Right atrium auricular region (tissue), 2 donors: ENCODE measurements at regions not wholly inside any gene's neighbourhood (a gene's known extent, or its start where the extent isn't known, plus 50 kb on each side); places are given as distances from the start of the nearest gene placed in this dataset.
"Not testable (repeated sequence)": the region's sequence is repeated elsewhere in the genome, so short reads cannot be mapped to it uniquely, and the experiment has no call there.

Experiments
- DNase-seq: peaks from one replicate; pipeline ENCODE4 v3.0.0-alpha.2; 2019; ENCODE audit warnings: low spot score
- H3K27ac ChIP-seq, 2 donors: fragments of 200-600 bp; sonication (generic); 1 replicate in 1 of 2; 2 replicates in 1 of 2; pipeline ENCODE4 v1.5.1; 2016 to 2019
- H3K27me3 ChIP-seq, 2 donors: fragments of 200-600 bp; sonication (generic); one replicate each; pipeline versions ENCODE4 v1.5.1 to v1.6.0; 2017 to 2019
- H3K36me3 ChIP-seq: fragments of 200-600 bp; sonication (generic); one replicate; pipeline ENCODE4 v1.5.1; 2016
- H3K4me1 ChIP-seq, 2 donors: fragments of 200-600 bp; sonication (generic); one replicate each; pipeline versions ENCODE4 v1.5.1 to v1.6.0; 2017 to 2019
- H3K4me3 ChIP-seq, 2 donors: fragments of 200-600 bp; sonication (generic); 1 replicate in 1 of 2; 2 replicates in 1 of 2; pipeline ENCODE4 v1.5.1; 2017 to 2019; ENCODE audit warnings: mild to moderate bottlenecking in 1 of 2, moderate library complexity in 1 of 2
- H3K9me3 ChIP-seq, 2 donors: fragments of 200-600 bp; sonication (generic); one replicate each; pipeline ENCODE4 v1.5.1; 2019
- TF ChIP-seq, protein P1 (sequence below), 2 donors: fragments of 200-600 bp; sonication (generic); IDR thresholded peaks; one replicate each; pipeline ENCODE4 v1.5.1; 2019; ENCODE audit warnings: antibody characterized with exemption in 2 of 2

DNA sequence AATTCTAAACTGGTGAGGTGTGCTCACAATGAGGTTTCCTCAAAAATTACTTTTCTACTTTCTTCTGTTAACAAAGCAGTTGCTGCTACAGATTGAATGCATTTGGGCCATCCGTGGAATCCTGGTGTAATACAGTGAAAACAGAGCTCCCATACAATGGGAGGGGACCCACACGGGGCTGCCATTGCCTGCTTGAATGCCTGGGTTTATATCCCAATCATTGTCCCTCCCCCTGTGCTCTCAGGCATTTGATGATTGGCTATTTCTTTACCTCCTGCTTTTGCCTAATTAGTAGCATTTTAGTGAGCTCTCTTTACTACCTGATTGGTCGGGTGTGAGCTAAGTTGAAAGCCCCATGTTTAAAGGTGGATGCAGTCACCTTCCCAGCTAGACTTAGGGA is 52.9 kb upstream of the CSF1 start:
- not testable (repeated sequence) for H3K36me3 ChIP-seq, DNase-seq, H3K9me3 ChIP-seq, H3K27me3 ChIP-seq, H3K27ac ChIP-seq, H3K4me3 ChIP-seq, H3K4me1 ChIP-seq

DNA sequence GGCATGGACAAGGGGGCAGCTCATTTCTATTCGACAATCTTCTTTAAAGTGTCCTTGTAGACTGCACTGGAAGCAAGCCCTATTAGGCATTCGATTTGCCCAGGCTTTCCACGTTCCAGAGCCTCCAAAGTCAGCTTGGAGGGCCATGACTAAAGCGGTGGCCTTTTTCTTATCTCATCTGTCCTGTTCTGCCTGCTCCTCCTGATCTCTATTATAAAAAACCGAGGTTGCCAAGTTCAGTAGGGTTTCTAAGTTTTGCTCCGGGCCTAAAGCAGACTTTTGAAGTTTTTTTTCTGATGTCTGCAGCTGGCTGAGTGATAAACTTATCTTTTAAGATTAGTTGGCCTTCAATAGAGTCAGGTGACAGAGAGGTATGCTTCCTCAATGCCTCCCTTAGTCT is 54.7 kb upstream of the CSF1 start:
- H3K9me3 ChIP-seq, H3K4me3 ChIP-seq, DNase-seq, H3K27ac ChIP-seq, H3K36me3 ChIP-seq, H3K27me3 ChIP-seq: not testable (repeated sequence)
- peaks cover 0 to 12% of the 10 kb centered on the region in 2 donors for H3K4me1 ChIP-seq

DNA sequence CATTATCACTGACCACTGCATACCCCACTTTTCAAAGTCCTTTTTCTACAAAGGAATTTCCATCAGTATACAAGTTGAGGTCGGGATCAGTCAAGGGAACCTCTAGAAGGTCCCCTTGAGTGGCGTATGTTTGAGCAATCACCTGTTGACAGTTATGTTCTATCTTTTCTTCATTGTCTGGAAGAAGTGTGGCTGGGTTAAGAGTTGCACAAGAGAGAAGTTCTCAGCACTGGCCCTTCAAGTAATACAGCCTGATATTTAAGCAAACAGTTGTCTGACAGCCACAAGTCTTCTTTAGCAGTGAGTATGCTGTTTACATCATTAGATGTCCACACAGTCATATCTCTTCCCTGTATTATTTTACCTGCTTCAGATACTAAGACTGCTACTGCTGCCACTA is 56.7 kb upstream of the CSF1 start:
- H3K36me3 ChIP-seq, H3K4me3 ChIP-seq, H3K9me3 ChIP-seq, H3K27me3 ChIP-seq, DNase-seq, H3K27ac ChIP-seq: not testable (repeated sequence)
- peaks cover 0 to 12% of the 10 kb centered on the region in 2 donors for H3K4me1 ChIP-seq

DNA sequence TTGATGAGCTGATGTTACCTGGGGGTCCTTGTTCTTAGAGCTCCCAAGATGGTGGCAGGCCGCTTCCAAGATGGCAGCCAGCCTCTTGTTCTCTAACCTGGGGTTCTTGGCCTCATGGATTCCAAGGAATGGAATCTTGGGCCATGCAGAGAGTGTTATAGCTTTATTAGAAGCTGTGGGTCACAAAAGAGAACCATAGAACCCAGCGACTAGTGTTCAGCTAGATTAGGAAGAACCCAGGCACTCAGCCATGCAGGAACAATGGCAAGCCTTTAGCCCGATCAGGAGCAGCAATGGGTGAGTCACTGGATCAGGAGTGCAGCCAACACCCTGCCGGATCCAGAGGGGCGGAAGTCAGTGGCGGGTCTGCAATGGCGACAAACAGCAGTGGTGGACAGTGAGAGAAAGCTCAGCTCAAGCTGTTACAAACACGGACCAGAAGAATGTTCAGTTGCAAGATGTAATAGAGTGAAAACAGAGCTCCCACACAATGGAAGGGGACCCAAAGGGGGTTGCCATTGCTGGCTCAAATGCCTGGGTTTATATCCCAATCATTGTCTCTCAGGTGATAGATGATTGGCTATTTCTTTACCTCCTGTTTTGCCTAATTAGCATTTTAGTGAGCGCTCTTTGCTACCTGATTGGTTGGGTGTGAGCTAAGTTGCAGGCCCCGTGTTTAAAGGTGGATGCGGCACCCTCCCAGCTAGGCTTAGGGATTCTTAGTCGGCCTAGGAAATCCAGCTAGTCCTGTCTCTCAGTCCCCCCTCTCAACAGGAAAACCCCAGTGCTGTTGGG is 58.2 kb upstream of the CSF1 start:
- peak; percentile 83 for DNase-seq
- peak overlapping the region in 1 of 2 donors; percentile 35 for H3K27ac ChIP-seq

DNA sequence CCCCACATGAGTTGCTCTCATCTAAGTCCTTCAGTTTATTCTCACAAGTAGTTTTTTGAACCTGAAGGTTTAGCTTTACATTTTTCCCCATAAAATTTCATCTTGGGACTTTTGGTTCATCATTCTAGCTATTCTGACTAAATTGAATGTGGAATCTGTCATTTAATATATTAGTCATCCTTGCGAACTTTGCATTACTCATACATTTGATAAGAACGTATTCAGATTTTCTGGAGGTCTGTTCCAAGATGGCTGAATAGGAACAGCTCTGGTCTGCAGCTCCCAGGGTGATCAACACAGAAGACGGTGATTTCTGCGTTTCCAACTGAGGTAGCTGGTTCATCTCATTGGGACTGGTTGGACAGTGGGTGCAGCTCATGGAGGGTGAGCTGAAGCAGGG is 59.8 kb upstream of the CSF1 start:
- DNase-seq: no peak
- Histone ChIP-seq H3K36me3 (no peaks in the 10 kb centered on the region), H3K9me3 (no peaks in the 10 kb centered on the region), H3K27me3 (no peaks in the 10 kb centered on the region), H3K4me1 (peaks cover 0 to 12% of the 10 kb centered on the region in 2 donors), H3K4me3 (no peak overlapping the region), H3K27ac (no peak overlapping the region)
- TF ChIP-seq, protein P1, sequence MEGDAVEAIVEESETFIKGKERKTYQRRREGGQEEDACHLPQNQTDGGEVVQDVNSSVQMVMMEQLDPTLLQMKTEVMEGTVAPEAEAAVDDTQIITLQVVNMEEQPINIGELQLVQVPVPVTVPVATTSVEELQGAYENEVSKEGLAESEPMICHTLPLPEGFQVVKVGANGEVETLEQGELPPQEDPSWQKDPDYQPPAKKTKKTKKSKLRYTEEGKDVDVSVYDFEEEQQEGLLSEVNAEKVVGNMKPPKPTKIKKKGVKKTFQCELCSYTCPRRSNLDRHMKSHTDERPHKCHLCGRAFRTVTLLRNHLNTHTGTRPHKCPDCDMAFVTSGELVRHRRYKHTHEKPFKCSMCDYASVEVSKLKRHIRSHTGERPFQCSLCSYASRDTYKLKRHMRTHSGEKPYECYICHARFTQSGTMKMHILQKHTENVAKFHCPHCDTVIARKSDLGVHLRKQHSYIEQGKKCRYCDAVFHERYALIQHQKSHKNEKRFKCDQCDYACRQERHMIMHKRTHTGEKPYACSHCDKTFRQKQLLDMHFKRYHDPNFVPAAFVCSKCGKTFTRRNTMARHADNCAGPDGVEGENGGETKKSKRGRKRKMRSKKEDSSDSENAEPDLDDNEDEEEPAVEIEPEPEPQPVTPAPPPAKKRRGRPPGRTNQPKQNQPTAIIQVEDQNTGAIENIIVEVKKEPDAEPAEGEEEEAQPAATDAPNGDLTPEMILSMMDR (IDR thresholded peaks at IDR 0.05): no peak

More for the DNA sequence above, 58.2 kb upstream of the CSF1 start:
- peaks cover 0 to 12% of the 10 kb centered on the region in 2 donors for H3K4me1 ChIP-seq
- H3K9me3 ChIP-seq, H3K36me3 ChIP-seq, H3K27me3 ChIP-seq, H3K4me3 ChIP-seq: not testable (repeated sequence)

DNA sequence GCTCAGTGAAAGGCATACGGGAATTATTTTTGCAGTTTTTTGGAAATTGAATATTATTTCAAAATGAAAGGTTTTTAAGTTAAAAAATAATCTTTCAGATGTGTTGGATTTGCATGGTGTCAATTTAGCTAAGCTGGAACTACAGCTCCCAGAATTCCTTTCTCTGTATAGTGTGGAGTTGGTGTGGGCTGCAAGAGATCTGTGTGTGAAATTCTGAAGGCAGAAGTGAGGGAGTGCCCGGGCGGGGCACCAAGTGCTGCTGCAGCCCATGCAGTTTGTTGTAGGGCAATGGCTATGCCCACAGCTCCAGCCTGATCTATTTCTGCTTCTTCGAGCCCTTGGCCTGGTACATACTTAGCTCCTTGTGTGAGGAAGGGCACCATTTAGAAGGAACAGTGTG is 60.5 kb upstream of the CSF1 start:
- no peak for DNase-seq
- Histone ChIP-seq H3K9me3 (no peaks in the 10 kb centered on the region), H3K4me1 (peaks cover 0 to 12% of the 10 kb centered on the region in 2 donors), H3K27me3 (no peaks in the 10 kb centered on the region), H3K36me3 (no peaks in the 10 kb centered on the region), H3K4me3 (no peak overlapping the region), H3K27ac (no peak overlapping the region)
- TF ChIP-seq, protein P1 (IDR thresholded peaks at IDR 0.05): no peak

DNA sequence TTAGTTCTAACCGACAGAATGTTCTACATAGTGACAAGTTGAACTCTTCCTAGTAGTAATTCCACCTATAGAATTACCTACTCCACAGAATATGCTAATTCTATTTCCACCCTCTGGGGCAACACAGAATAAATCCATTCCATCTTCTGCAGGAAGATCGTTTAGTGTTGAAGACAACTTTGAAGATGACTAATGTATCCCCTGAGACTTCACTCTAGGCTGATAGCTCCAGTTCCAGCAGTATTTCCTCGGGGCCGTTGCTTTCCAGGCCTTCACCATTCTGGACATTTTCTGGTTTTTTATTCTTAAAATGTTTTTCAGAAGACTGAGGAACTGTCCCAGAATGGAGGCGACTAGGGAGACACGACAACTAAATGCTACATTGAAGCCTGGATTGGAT is 61.0 kb upstream of the CSF1 start:
- H3K27me3 ChIP-seq: no peaks in the 10 kb centered on the region
- no peak overlapping the region for H3K27ac ChIP-seq
- H3K4me3 ChIP-seq: no peak overlapping the region
- TF ChIP-seq, protein P1 (IDR thresholded peaks at IDR 0.05): no peak
- H3K4me1 ChIP-seq: peaks cover 0 to 12% of the 10 kb centered on the region in 2 donors
- H3K9me3 ChIP-seq: no peaks in the 10 kb centered on the region
- no peak for DNase-seq
- H3K36me3 ChIP-seq: no peaks in the 10 kb centered on the region

DNA sequence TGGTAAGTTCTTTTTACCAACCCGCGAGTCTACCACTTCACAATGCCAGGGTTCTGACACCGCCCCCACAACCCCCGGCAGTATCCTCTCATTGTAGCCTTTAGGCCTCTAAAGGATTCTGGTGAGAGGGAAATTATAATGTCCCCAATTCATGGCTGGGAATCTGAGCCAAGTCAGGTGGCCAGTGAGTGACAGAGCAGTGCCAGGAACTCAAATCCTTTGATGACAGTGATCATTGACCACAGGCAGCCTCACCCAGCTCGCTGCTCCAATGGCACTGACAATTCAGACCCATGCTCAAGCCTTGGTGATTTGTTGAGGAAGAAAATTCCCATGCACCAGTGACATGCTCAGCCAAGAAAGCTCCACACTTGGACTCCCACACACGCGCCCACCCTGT is 63.4 kb upstream of the CSF1 start:
- no peak for DNase-seq
- H3K27ac ChIP-seq: no peak overlapping the region

More for the DNA sequence above, 63.4 kb upstream of the CSF1 start:
- no peaks in the 10 kb centered on the region for H3K36me3 ChIP-seq
- H3K4me1 ChIP-seq: peaks cover 0 to 12% of the 10 kb centered on the region in 2 donors
- H3K27me3 ChIP-seq: no peaks in the 10 kb centered on the region
- no peak overlapping the region for H3K4me3 ChIP-seq
- no peaks in the 10 kb centered on the region for H3K9me3 ChIP-seq
- TF ChIP-seq, protein P1 (IDR thresholded peaks at IDR 0.05): no peak
